Ishikawa (cell line): ENCODE measurements at regions not wholly inside any gene's neighbourhood (a gene's known extent, or its start where the extent isn't known, plus 50 kb on each side); places are given as distances from the start of the nearest gene placed in this dataset.

ENCODE experiments used
- CEBPB ChIP-seq: IDR thresholded peaks from 2 replicates; pipeline ENCODE4 v1.6.1; 2012
- CREB1 ChIP-seq: IDR thresholded peaks from 2 replicates; pipeline ENCODE4 v1.6.1; 2012; ENCODE audit warnings: low read depth
- EP300 ChIP-seq: IDR thresholded peaks from 2 replicates; pipeline ENCODE4 v1.6.1; 2012; ENCODE audit warnings: borderline replicate concordance
- MAX ChIP-seq: IDR thresholded peaks from 2 replicates; pipeline ENCODE4 v1.6.1; 2012
- NFIC ChIP-seq: IDR thresholded peaks from 2 replicates; pipeline ENCODE4 v1.6.1; 2012
- RAD21 ChIP-seq: IDR thresholded peaks from 2 replicates; pipeline ENCODE4 v1.6.1; 2012; ENCODE audit warnings: low read depth
- REST ChIP-seq: IDR thresholded peaks from 2 replicates; pipeline ENCODE4 v1.6.1; 2012; ENCODE audit warnings: low read depth, mild to moderate bottlenecking
- TCF12 ChIP-seq: IDR thresholded peaks from 2 replicates; pipeline ENCODE4 v1.6.1; 2012; ENCODE audit warnings: low read depth
- YY1 ChIP-seq: IDR thresholded peaks from 2 replicates; pipeline ENCODE4 v1.6.1; 2012; ENCODE audit warnings: low read depth

- TF ChIP-seq CEBPB (no peak), CREB1 (no peak), REST (no peak), YY1 (no peak), MAX (no peak), NFIC (no peak), TCF12 (no peak), RAD21 (no peak), EP300 (no peak)
Measured at GRCh38 chr11:15605094-15605493, 490.4 kb downstream of the INSC start.
